Keratinocyte (primary cell): ENCODE measurements at regions not wholly inside any gene's neighbourhood (a gene's known extent, or its start where the extent isn't known, plus 50 kb on each side); places are given as distances from the start of the nearest gene placed in this dataset.

Source experiments
- DNase-seq: peaks from one replicate; pipeline ENCODE4 v3.0.0-alpha.2; 2011; ENCODE audit warnings: low read depth, missing footprints, low spot score
- FAIRE-seq: peaks from 2 replicates; lab custom pipeline; 2011; peaks lifted over from hg19 to GRCh38; lab: Jason Lieb, UNC
- H2AFZ ChIP-seq: 2 replicates; pipeline ENCODE4 v1.6.0; 2012; ENCODE audit warnings: low read length, control low read depth, inconsistent platforms; ENCODE audit not compliant: control insufficient read depth
- H3K27ac ChIP-seq: 2 replicates; pipeline ENCODE4 v1.5.1; 2011; ENCODE audit warnings: low read length; ENCODE audit not compliant: control insufficient read depth, insufficient read depth
- H3K27me3 ChIP-seq: 3 replicates; pipeline ENCODE4 v1.6.0; 2011; ENCODE audit warnings: low read length; ENCODE audit not compliant: control insufficient read depth, insufficient read depth; ENCODE audit errors: extremely low read depth
- H3K36me3 ChIP-seq, 2 experiments: 2 replicates in 1 of 2; 3 replicates in 1 of 2; pipeline ENCODE4 v1.5.1; 2011; ENCODE audit warnings: low read length in 2 of 2, mild to moderate bottlenecking in 1 of 2; ENCODE audit not compliant: control insufficient read depth in 2 of 2, insufficient read depth in 2 of 2; ENCODE audit errors: extremely low read depth in 1 of 2
- H3K4me1 ChIP-seq: 3 replicates; pipeline ENCODE4 v1.5.1; 2011; ENCODE audit warnings: low read length; ENCODE audit not compliant: control insufficient read depth, insufficient read depth; ENCODE audit errors: extremely low read depth
- H3K4me2 ChIP-seq: 3 replicates; pipeline ENCODE4 v1.6.0; 2011; ENCODE audit warnings: low read depth, low read length; ENCODE audit not compliant: control insufficient read depth, insufficient read depth; ENCODE audit errors: extremely low read depth
- H3K4me3 ChIP-seq, 3 experiments: fragments of 200-600 bp in 1 of 3; sonication (generic) in 1 of 3; 2 replicates in 2 of 3; 3 replicates in 1 of 3; pipeline ENCODE4 v1.5.1; 2011 to 2016; ENCODE audit warnings: low read length in 3 of 3, mild to moderate bottlenecking in 3 of 3, control low read depth in 2 of 3, inconsistent platforms in 1 of 3, low read depth in 1 of 3, mixed read lengths in 1 of 3, mixed run types in 1 of 3, moderate library complexity in 1 of 3; ENCODE audit not compliant: control insufficient read depth in 2 of 3, insufficient read depth in 2 of 3; ENCODE audit errors: extremely low read depth in 1 of 3
- H3K79me2 ChIP-seq: 2 replicates; pipeline ENCODE4 v1.6.0; 2012; ENCODE audit warnings: low read length; ENCODE audit not compliant: control insufficient read depth, insufficient read depth
- H3K9ac ChIP-seq: 3 replicates; pipeline ENCODE4 v1.6.0; 2011; ENCODE audit warnings: low read length; ENCODE audit not compliant: control insufficient read depth, insufficient read depth; ENCODE audit errors: extremely low read depth
- H3K9me1 ChIP-seq: 3 replicates; pipeline ENCODE4 v1.6.0; 2011; ENCODE audit warnings: low read length; ENCODE audit not compliant: control insufficient read depth, insufficient read depth; ENCODE audit errors: extremely low read depth
- H3K9me3 ChIP-seq: 2 replicates; pipeline ENCODE4 v1.5.1; 2012; ENCODE audit warnings: low read depth, low read length; ENCODE audit not compliant: control insufficient read depth
- H4K20me1 ChIP-seq: 3 replicates; pipeline ENCODE4 v1.6.0; 2011; ENCODE audit warnings: low read length; ENCODE audit not compliant: control insufficient read depth, insufficient read depth; ENCODE audit errors: extremely low read depth
- CTCF ChIP-seq, 3 experiments: IDR thresholded peaks in 1 of 3; conservative IDR thresholded peaks in 1 of 3; optimal IDR thresholded peaks in 1 of 3; 2 replicates in 2 of 3; 3 replicates in 1 of 3; pipeline versions ENCODE3 to v1.5.1; 2011; ENCODE audit warnings: low read length in 3 of 3, mild to moderate bottlenecking in 3 of 3, moderate library complexity in 2 of 3, control low read depth in 1 of 3, inconsistent platforms in 1 of 3; ENCODE audit not compliant: insufficient read depth in 2 of 3; ENCODE audit errors: extremely low read depth in 1 of 3
- EZH2 ChIP-seq: IDR thresholded peaks from one replicate; pipeline ENCODE4 v1.6.1; 2012; ENCODE audit warnings: inconsistent platforms, mild to moderate bottlenecking, low read length, moderate library complexity
- dilution Hi-C: fragments of 300-500 bp; cut with MboI; formaldehyde crosslinking; loops from one replicate; pipeline ENCODE4 v1.7.0; 2020; ENCODE audit warnings: low sequenced_read_pairs; ENCODE audit not compliant: extremely low pct_ligation_motif_present

GRCh38 chr13:73535341-73535740 is 476.5 kb downstream of the KLF5 start:
- no peaks in the 10 kb centered on the region for H3K27me3 ChIP-seq
- no peaks in the 10 kb centered on the region for H3K36me3 ChIP-seq
- no peak for DNase-seq
- H2AFZ ChIP-seq: no peak overlapping the region
- H3K9me3 ChIP-seq: no peaks in the 10 kb centered on the region
- H3K9ac ChIP-seq: no peak overlapping the region
- TF ChIP-seq EZH2 (no peak), CTCF (optimal IDR thresholded peaks at IDR 0.05 in 1 of 3, IDR thresholded peaks at IDR 0.05 in 1 of 3, conservative IDR thresholded peaks at IDR 0.05 in 1 of 3; ENCODE audit: extremely low read depth in 1 of 3, insufficient read depth in 2 of 3, low read length in 3 of 3) (no peak)
- peak overlapping the region; percentile 51 for H3K27ac ChIP-seq
- peak overlapping the region; percentile 11 for H3K4me2 ChIP-seq
- peaks cover 22% of the 10 kb centered on the region for H3K4me1 ChIP-seq
- H4K20me1 ChIP-seq: no peaks in the 10 kb centered on the region
- H3K4me3 ChIP-seq: no peak overlapping the region
- no peaks in the 10 kb centered on the region for H3K79me2 ChIP-seq
- H3K9me1 ChIP-seq: no peaks in the 10 kb centered on the region
- dilution Hi-C loops: no loop called here
- FAIRE-seq: peak; percentile 91

- Histone ChIP-seq H3K9me1 (no peaks in the 10 kb centered on the region), H3K9me3 (no peaks in the 10 kb centered on the region), H4K20me1 (no peaks in the 10 kb centered on the region), H3K9ac (no peak overlapping the region), H3K27me3 (no peaks in the 10 kb centered on the region), H3K79me2 (no peaks in the 10 kb centered on the region), H3K4me1 (peaks cover 22% of the 10 kb centered on the region), H3K36me3 (no peaks in the 10 kb centered on the region), H3K4me3 (no peak overlapping the region), H3K4me2 (no peak overlapping the region), H2AFZ (no peak overlapping the region), H3K27ac (no peak overlapping the region)
- TF ChIP-seq EZH2 (no peak), CTCF (optimal IDR thresholded peaks at IDR 0.05 in 1 of 3, IDR thresholded peaks at IDR 0.05 in 1 of 3, conservative IDR thresholded peaks at IDR 0.05 in 1 of 3; ENCODE audit: extremely low read depth in 1 of 3, insufficient read depth in 2 of 3, low read length in 3 of 3) (no peak)
- DNase-seq: no peak
- no peak for FAIRE-seq
- dilution Hi-C loops: no loop called here
Measured at GRCh38 chr13:73532987-73533510, 474.2 kb downstream of the KLF5 start.
